WTC11 (cell line): ENCODE measurements at regions not wholly inside any gene's neighbourhood (a gene's known extent, or its start where the extent isn't known, plus 50 kb on each side); places are given as distances from the start of the nearest gene placed in this dataset.

Source experiments
- ATAC-seq: fragments of 200-7000 bp; cut with Tn5 transposase; 2 replicates; pipeline ENCODE4 v1.10.0; 2021; ENCODE audit warnings: mild to moderate bottlenecking, moderate library complexity
- CTCF ChIA-PET: fragments of 300-600 bp; sonication (Branson Sonifier 250); formaldehyde crosslinking; loops from one replicate; lab custom pipeline; 2021; ENCODE audit warnings: antibody characterized with exemption; lab: Charles Lee
- POLR2A ChIA-PET: fragments of 350-600 bp; sonication (Branson Sonifier 250); formaldehyde crosslinking; loops from one replicate; lab custom pipeline; 2021; ENCODE audit warnings: antibody characterized with exemption; lab: Charles Lee
- DNase-seq: peaks from one replicate; pipeline ENCODE4 v3.0.0; 2021; ENCODE audit warnings: low spot score
- H3K27ac Mint-ChIP-seq: 2 replicates; pipeline ENCODE4 v1.8.0; 2021; ENCODE audit warnings: mixed read lengths
- H3K27me3 Mint-ChIP-seq: 2 replicates; pipeline ENCODE4 v1.8.0; 2021; ENCODE audit warnings: low read depth, mild to moderate bottlenecking, moderate library complexity, mixed read lengths
- H3K36me3 Mint-ChIP-seq: 2 replicates; pipeline ENCODE4 v1.8.0; 2021; ENCODE audit warnings: mixed read lengths
- H3K4me1 Mint-ChIP-seq: 2 replicates; pipeline ENCODE4 v1.8.0; 2022; ENCODE audit warnings: mixed read lengths
- H3K4me3 Mint-ChIP-seq: 2 replicates; pipeline ENCODE4 v1.8.0; 2021; ENCODE audit warnings: mild to moderate bottlenecking, moderate library complexity, mixed read lengths
- H3K9me3 Mint-ChIP-seq: 2 replicates; pipeline ENCODE4 v1.8.0; 2021; ENCODE audit warnings: mixed read lengths
- AFF4 ChIP-seq: sonication (generic); formaldehyde crosslinking; IDR thresholded peaks from 2 replicates; pipeline ENCODE4 v1.8.1; 2023; ENCODE audit warnings: mild to moderate bottlenecking, missing genetic modification reagents, borderline replicate concordance
- ATF2 ChIP-seq: sonication (generic); formaldehyde crosslinking; IDR thresholded peaks from 2 replicates; pipeline ENCODE4 v1.8.1; 2022; ENCODE audit warnings: low read depth, missing genetic modification reagents, borderline replicate concordance
- CBFB ChIP-seq: sonication (generic); formaldehyde crosslinking; IDR thresholded peaks from 2 replicates; pipeline ENCODE4 v1.8.1; 2022; ENCODE audit warnings: mild to moderate bottlenecking, low read depth, missing genetic modification reagents
- CREB1 ChIP-seq: sonication (generic); formaldehyde crosslinking; IDR thresholded peaks from 2 replicates; pipeline ENCODE4 v1.8.0; 2023; ENCODE audit warnings: mild to moderate bottlenecking, missing genetic modification reagents
- E2F1 ChIP-seq: sonication (generic); formaldehyde crosslinking; IDR thresholded peaks from 2 replicates; pipeline ENCODE4 v1.8.0; 2022; ENCODE audit warnings: mild to moderate bottlenecking, missing genetic modification reagents
- ELF4 ChIP-seq: sonication (generic); formaldehyde crosslinking; IDR thresholded peaks from 2 replicates; pipeline ENCODE4 v1.8.1; 2022; ENCODE audit warnings: low read depth, mild to moderate bottlenecking, moderate library complexity, missing genetic modification reagents
- ESRRA ChIP-seq: sonication (generic); formaldehyde crosslinking; IDR thresholded peaks from 2 replicates; pipeline ENCODE4 v1.8.1; 2022; ENCODE audit warnings: mild to moderate bottlenecking, missing genetic modification reagents, borderline replicate concordance
- FOXP4 ChIP-seq: sonication (generic); formaldehyde crosslinking; IDR thresholded peaks from 2 replicates; pipeline ENCODE4 v1.8.0; 2022; ENCODE audit warnings: mild to moderate bottlenecking, missing genetic modification reagents
- IRF1 ChIP-seq: sonication (generic); formaldehyde crosslinking; IDR thresholded peaks from 2 replicates; pipeline ENCODE4 v1.8.0; 2023; ENCODE audit warnings: missing genetic modification reagents
- JAZF1 ChIP-seq: fragments of 250-450 bp; sonication (Bioruptor Pico); IDR thresholded peaks from 2 replicates; pipeline ENCODE4 v1.9.0; 2021; ENCODE audit warnings: moderate library complexity, mild to moderate bottlenecking, inconsistent platforms
- KAT7 ChIP-seq: sonication (generic); formaldehyde crosslinking; IDR thresholded peaks from 2 replicates; pipeline ENCODE4 v1.8.1; 2023; ENCODE audit warnings: missing genetic modification reagents, mild to moderate bottlenecking, borderline replicate concordance
- MAX ChIP-seq: sonication (generic); formaldehyde crosslinking; IDR thresholded peaks from 2 replicates; pipeline ENCODE4 v1.8.0; 2022; ENCODE audit warnings: mild to moderate bottlenecking, missing genetic modification reagents
- NFATC4 ChIP-seq: fragments of 250-450 bp; sonication (Bioruptor Pico); IDR thresholded peaks from 2 replicates; pipeline ENCODE4 v1.9.0; 2021; ENCODE audit warnings: mild to moderate bottlenecking
- NR3C1 ChIP-seq: sonication (generic); formaldehyde crosslinking; conservative IDR thresholded peaks from 2 replicates; pipeline ENCODE4 v1.8.1; 2023; ENCODE audit warnings: low read depth, mild to moderate bottlenecking, missing genetic modification reagents
- OVOL2 ChIP-seq: fragments of 250-450 bp; sonication (Bioruptor Pico); IDR thresholded peaks from 2 replicates; pipeline ENCODE4 v1.9.0; 2021; ENCODE audit warnings: mild to moderate bottlenecking, borderline replicate concordance
- SOX15 ChIP-seq: fragments of 250-450 bp; sonication (Bioruptor Pico); IDR thresholded peaks from 2 replicates; pipeline ENCODE4 v1.9.0; 2021; ENCODE audit warnings: mild to moderate bottlenecking
- TEAD1 ChIP-seq: sonication (generic); formaldehyde crosslinking; IDR thresholded peaks from 2 replicates; pipeline ENCODE4 v1.8.0; 2022; ENCODE audit warnings: mild to moderate bottlenecking, missing genetic modification reagents
- TEAD4 ChIP-seq: sonication (generic); formaldehyde crosslinking; IDR thresholded peaks from 2 replicates; pipeline ENCODE4 v1.8.0; 2022; ENCODE audit warnings: mild to moderate bottlenecking, missing genetic modification reagents
- ZBTB21 ChIP-seq: sonication (generic); formaldehyde crosslinking; IDR thresholded peaks from 2 replicates; pipeline ENCODE4 v1.8.1; 2023; ENCODE audit warnings: mild to moderate bottlenecking, missing genetic modification reagents, borderline replicate concordance
- ZNF121 ChIP-seq: sonication (generic); formaldehyde crosslinking; IDR thresholded peaks from 2 replicates; pipeline ENCODE4 v1.8.0; 2023; ENCODE audit warnings: missing genetic modification reagents
- ZNF232 ChIP-seq: sonication (generic); formaldehyde crosslinking; IDR thresholded peaks from 2 replicates; pipeline ENCODE4 v1.8.0; 2022; ENCODE audit warnings: mild to moderate bottlenecking, missing genetic modification reagents
- ZNF423 ChIP-seq: fragments of 250-450 bp; sonication (Bioruptor Pico); IDR thresholded peaks from 2 replicates; pipeline ENCODE4 v2.1.2; 2022; ENCODE audit warnings: mild to moderate bottlenecking, moderate library complexity

GRCh38 chr13:22024381-22024994 lies 353.6 kb downstream of the FGF9 start:
- POLR2A ChIA-PET: no interaction called here
- DNase-seq: no peak
- no peaks in the 10 kb centered on the region; the same call in 1 of the 2 replicates for H3K27me3 Mint-ChIP-seq
- H3K9me3 Mint-ChIP-seq: 0 out of 2 replicates have a peak, but pooled peaks cover 4% of the 10 kb centered on the region
- CTCF ChIA-PET: no interaction called here
- no peak for ATAC-seq
- no peak for TF ChIP-seq TEAD1 (CRISPR knock-in tag)
- TF ChIP-seq JAZF1 (CRISPR knock-in tag): no peak
- TF ChIP-seq ZNF423 (CRISPR knock-in tag): no peak
- no peak for TF ChIP-seq IRF1 (CRISPR knock-in tag)
- no peak for TF ChIP-seq NFATC4
- TF ChIP-seq KAT7 (CRISPR knock-in tag): no peak
- no peak for TF ChIP-seq ESRRA
- no peak for TF ChIP-seq ZNF121
- no peak for TF ChIP-seq CBFB
- TF ChIP-seq ATF2: no peak
- TF ChIP-seq E2F1 (CRISPR knock-in tag): no peak
- no peak for TF ChIP-seq ZBTB21 (CRISPR knock-in tag)
- no peak for TF ChIP-seq ZNF232 (CRISPR knock-in tag)
- TF ChIP-seq SOX15 (CRISPR knock-in tag): no peak
- no peak for TF ChIP-seq AFF4
- no peak for TF ChIP-seq MAX (CRISPR knock-in tag)
- TF ChIP-seq NR3C1 (CRISPR knock-in tag): no peak
- TF ChIP-seq OVOL2: no peak
- H3K27ac Mint-ChIP-seq: no peak overlapping the region
- no peaks in the 10 kb centered on the region for H3K4me1 Mint-ChIP-seq
- no peak overlapping the region for H3K4me3 Mint-ChIP-seq
- no peaks in the 10 kb centered on the region for H3K36me3 Mint-ChIP-seq

GRCh38 chr13:22027566-22027965 lies 356.7 kb downstream of the FGF9 start:
- no peak overlapping the region for H3K27ac Mint-ChIP-seq
- no peak for DNase-seq
- CTCF ChIA-PET: no interaction called here

More at GRCh38 chr13:22027566-22027965, 356.7 kb downstream of the FGF9 start:
- Mint-ChIP-seq H3K36me3 (no peaks in the 10 kb centered on the region), H3K27me3 (no peaks in the 10 kb centered on the region; the same call in 1 of the 2 replicates), H3K4me1 (0 out of 2 replicates have a peak, but pooled peaks cover 3% of the 10 kb centered on the region), H3K9me3 (0 out of 2 replicates have a peak, but pooled peaks cover 4% of the 10 kb centered on the region), H3K4me3 (no peak overlapping the region)
- no peak for ATAC-seq
- TF ChIP-seq CREB1 (CRISPR knock-in tag) (no peak), FOXP4 (no peak), MAX (CRISPR knock-in tag) (no peak), ELF4 (CRISPR knock-in tag) (no peak), TEAD4 (CRISPR knock-in tag) (no peak)
- POLR2A ChIA-PET: no interaction called here
